ENCODE measurements at regions not wholly inside any gene's neighbourhood (a gene's known extent, or its start where the extent isn't known, plus 50 kb on each side); places are given as distances from the start of the nearest gene placed in this dataset.

DNA sequence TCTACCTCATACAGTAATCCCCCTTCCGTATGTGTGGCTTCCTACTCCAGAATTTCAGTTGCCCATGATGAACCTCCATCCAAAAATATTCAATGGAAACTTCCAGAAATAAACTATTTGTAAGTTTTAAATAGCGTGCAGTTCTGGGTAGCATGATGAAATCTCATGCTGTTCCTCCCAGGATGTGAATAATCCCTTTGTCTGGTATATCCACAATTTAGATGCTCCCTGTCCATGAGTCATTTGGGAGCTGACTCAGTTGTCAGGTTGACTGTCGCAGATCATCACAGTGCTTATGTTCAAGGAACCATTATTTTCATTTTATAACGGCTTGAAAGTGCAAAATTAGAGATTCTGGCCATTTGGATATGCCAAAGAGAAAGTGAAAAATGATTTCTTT is 290.1 kb upstream of the CDH9 start:
- DNase-seq = no peak
- no peaks in the 10 kb centered on the region for H3K27me3 Mint-ChIP-seq
- peaks cover 6% of the 10 kb centered on the region for H3K9me3 Mint-ChIP-seq
- H3K4me3 Mint-ChIP-seq = no peak overlapping the region
- no peak overlapping the region for H3K27ac Mint-ChIP-seq
- no peaks in the 10 kb centered on the region for H3K4me1 Mint-ChIP-seq
- H3K36me3 Mint-ChIP-seq = no peaks in the 10 kb centered on the region

DNA sequence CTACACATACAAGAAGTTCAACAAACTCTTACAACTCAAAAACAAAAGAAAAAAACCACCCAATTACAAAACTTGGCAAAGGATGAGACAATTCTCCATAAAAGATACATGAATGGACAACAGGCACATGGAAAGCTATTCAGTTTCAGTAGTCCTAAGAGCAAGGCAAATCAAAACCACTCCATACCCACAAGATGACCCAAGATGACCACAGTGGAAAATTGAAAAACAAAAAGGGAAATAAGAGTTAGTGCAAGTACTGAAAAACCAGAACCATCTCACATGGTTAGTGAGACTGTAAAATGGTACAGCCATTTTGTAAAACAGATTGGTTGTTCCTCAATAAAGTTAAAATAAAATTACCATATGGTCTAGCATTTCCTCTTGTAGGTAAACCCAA is 287.1 kb upstream of the CDH9 start:
- Mint-ChIP-seq H3K27me3 (no peaks in the 10 kb centered on the region), H3K9me3 (peaks cover 6% of the 10 kb centered on the region), H3K36me3 (no peaks in the 10 kb centered on the region), H3K27ac (peak overlapping the region; percentile 43), H3K4me1 (no peaks in the 10 kb centered on the region), H3K4me3 (no peak overlapping the region)
- DNase-seq = no peak

DNA sequence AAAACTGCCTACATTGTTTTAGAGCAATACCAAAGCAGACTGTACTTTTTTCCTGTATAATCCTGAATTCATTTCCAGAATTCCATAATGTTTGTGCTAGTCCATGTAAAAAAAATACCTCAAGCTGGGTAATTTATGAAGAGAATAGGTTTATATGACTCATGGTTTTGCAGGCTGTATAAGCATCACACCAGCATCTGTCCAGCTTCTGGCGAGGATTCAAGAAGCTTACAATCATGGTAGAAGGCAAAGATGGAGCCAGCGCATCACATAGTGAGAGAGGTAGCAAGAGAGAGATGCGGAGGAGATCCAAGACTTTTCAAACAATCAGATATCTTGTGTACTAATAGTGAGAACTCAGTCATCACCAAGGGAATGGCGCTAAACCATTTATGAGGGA is 280.3 kb upstream of the CDH9 start:
- Mint-ChIP-seq H3K9me3 (peaks cover 3% of the 10 kb centered on the region), H3K36me3 (no peaks in the 10 kb centered on the region), H3K4me3 (no peak overlapping the region), H3K4me1 (no peaks in the 10 kb centered on the region), H3K27me3 (no peaks in the 10 kb centered on the region), H3K27ac (no peak overlapping the region)
- no peak for DNase-seq

DNA sequence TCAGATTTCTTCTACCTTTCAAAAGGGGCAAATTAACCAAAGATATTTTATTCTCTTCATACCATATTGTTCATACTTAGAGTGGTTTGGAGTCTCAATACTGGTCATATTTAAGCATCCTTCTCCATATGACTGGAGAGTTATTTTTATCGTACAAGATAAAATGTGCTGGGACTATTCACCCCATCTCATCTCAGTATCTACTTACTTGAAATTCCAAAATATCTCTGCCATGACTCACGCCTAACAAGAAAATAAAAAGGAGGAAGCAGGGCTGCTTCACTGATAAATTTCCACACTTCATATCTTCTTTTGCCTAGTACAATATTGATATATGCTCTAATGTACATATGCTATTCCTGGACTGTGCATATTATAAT is 277.9 kb upstream of the CDH9 start:
- no peaks in the 10 kb centered on the region for H3K4me1 Mint-ChIP-seq
- H3K4me3 Mint-ChIP-seq = no peak overlapping the region
- peaks cover 7% of the 10 kb centered on the region for H3K9me3 Mint-ChIP-seq
- no peak for DNase-seq
- no peak overlapping the region for H3K27ac Mint-ChIP-seq
- no peaks in the 10 kb centered on the region for H3K36me3 Mint-ChIP-seq
- H3K27me3 Mint-ChIP-seq = no peaks in the 10 kb centered on the region

DNA sequence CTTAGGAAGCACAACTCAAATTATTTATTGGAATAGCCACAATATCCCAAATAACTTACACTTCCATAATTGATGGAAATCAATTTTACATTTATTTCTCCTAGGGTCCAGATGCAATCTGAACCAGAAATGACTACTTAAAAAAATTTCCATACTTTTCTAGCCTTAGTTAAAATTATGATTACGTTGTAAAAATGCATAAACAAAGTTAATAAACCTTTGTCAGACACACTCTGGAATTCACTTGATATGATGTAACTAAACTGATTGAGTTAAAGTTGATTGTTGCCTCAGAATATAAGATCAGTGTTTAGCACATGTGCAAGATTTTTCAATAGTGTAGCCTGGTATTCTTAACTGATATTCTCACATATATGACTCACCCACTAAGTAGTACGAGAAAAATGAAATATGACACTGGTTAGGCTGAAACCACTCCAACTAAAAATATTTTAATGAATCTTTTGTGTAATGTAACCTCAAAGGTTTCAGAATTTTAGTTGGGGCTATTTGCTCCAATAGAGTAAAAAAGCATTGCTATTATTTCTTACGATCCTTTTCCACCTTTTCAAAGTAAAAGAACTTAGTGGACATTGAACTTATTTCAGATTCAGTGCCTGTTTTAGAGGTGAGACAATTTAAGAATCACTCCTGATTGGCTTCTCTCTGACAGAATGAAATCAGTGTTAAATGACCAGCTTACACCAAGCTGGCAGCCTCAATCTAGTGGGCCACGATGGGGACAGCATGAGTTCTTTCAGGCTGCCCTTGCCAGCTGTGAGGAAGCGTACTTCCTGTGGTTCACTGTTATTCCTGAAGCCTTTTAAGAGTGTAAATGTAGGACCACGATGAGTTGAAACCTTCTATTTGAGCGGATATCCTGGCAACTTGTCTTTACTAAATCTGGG is 277.2 kb upstream of the CDH9 start:
- Mint-ChIP-seq H3K4me3 (no peak overlapping the region), H3K4me1 (no peaks in the 10 kb centered on the region), H3K27ac (no peak overlapping the region), H3K9me3 (peaks cover 7% of the 10 kb centered on the region), H3K36me3 (no peaks in the 10 kb centered on the region), H3K27me3 (no peaks in the 10 kb centered on the region)
- no peak for DNase-seq

DNA sequence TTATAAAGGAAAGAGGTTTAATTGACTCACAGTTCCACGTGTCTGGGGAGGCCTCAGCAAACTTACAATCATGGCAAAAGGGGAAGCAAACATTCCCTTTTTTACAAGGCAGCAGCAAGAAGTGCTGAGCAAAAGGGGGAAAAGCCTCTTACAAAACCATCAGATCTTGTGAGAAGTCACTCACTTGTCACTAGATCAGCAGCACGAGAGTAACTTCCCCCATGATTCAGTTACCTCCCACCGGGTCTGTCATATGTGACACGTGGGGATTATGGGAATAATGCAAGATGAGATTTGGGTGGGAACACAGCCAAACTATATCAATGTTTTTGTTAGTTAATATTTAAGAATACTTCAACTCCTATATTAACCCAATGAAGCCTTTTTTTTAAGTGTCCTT is 275.2 kb upstream of the CDH9 start:
- DNase-seq = no peak
- H3K9me3 Mint-ChIP-seq = peaks cover 4% of the 10 kb centered on the region
- no peak overlapping the region for H3K4me3 Mint-ChIP-seq
- H3K4me1 Mint-ChIP-seq = no peaks in the 10 kb centered on the region
- no peaks in the 10 kb centered on the region for H3K36me3 Mint-ChIP-seq
- no peak overlapping the region for H3K27ac Mint-ChIP-seq
- H3K27me3 Mint-ChIP-seq = no peaks in the 10 kb centered on the region

DNA sequence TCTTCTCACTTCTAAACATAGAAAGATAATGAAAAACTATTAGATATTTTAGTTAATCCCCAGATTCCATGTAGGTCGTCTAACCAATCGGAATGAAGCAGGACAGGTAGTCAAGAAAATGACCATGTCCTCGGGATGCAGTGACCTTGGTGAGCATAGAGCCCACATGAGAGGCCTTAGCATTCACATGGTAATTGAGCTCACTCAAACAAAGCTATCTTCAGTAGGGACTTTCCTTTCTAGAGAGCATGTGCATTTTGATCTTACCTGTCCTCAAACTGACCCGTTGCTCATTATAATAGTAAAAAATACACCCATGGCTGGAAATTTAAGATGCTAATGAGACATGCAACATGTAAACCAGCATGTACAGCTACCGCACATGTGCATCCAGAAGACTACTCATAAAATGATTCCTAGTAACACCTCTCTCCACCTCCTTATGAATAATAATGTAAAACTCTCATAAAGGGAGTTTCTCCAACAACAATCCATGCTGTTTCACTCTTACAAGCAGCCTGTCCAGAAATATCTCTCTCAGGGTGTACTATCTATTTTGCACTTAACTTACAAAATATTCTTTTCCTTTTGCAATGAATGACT is 274.0 kb upstream of the CDH9 start:
- H3K36me3 Mint-ChIP-seq = no peaks in the 10 kb centered on the region
- peaks cover 4% of the 10 kb centered on the region for H3K9me3 Mint-ChIP-seq
- no peak overlapping the region for H3K4me3 Mint-ChIP-seq
- no peak overlapping the region for H3K27ac Mint-ChIP-seq
- H3K4me1 Mint-ChIP-seq = no peaks in the 10 kb centered on the region
- no peaks in the 10 kb centered on the region for H3K27me3 Mint-ChIP-seq
- DNase-seq = no peak

DNA sequence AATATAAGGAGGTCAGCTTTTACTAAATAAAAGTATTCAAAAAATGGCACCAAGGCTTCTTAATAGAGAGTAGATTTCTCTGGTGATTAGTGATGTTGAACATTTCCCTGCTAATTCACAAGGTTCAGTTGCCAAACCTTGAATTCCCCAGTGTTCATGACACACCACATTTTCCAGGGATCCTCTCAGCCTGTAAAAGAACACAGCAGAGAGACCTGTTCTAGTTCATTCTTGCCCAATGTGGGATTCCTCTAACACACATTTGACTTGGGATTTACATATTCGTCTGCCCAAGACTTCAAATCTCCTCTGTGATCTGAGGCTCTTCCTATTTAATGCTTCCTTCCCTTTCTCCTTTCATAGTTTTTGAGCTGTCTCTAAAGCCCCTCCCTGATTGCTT is 273.2 kb upstream of the CDH9 start:
- no peaks in the 10 kb centered on the region for H3K4me1 Mint-ChIP-seq

DNA sequence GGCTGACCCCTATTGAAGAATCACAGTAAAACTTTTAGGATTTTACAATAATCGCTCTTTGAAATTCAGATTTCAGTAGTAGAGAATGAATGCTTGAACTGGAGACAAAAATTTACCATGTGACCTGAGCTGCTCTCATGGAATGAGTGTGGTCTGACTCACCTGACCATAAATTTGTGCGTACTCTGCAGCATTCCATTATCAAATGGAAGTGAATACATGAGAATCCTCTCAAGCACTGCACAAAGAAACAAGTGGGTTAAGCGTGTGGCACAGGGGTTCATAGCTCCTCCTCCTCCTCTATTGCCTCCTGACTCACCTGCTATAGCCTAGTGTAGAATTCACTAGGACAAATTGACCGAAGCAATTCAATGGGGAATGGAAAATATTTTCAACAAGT is 269.8 kb upstream of the CDH9 start:
- Mint-ChIP-seq H3K27ac (no peak overlapping the region), H3K36me3 (no peaks in the 10 kb centered on the region), H3K27me3 (no peaks in the 10 kb centered on the region), H3K4me1 (no peaks in the 10 kb centered on the region), H3K4me3 (no peak overlapping the region), H3K9me3 (peaks cover 4% of the 10 kb centered on the region)
- DNase-seq = no peak

More for the DNA sequence above, 273.2 kb upstream of the CDH9 start:
- Mint-ChIP-seq H3K27ac (no peak overlapping the region), H3K9me3 (peaks cover 4% of the 10 kb centered on the region), H3K27me3 (no peaks in the 10 kb centered on the region), H3K36me3 (no peaks in the 10 kb centered on the region), H3K4me3 (no peak overlapping the region)
- DNase-seq = no peak

DNA sequence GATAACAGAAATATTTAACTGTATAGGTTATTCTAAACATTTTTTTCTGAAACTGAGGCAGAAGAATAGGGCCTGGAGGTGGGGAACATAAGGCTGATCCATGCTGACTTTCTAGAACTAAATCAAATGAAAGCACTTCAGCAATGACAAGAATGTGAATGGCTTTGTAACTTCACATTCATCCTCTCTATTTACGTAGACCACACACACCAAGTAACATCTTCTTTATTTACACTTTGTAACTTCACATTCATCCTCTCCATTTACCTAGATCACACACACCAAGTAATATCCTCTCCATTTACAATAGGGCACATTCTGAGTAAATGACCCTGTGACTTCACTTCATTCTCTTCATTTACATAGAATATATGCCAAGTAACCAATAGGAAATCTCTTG is 251.8 kb upstream of the CDH9 start:
- no peaks in the 10 kb centered on the region for H3K4me1 Mint-ChIP-seq
- no peaks in the 10 kb centered on the region for H3K36me3 Mint-ChIP-seq
- H3K27ac Mint-ChIP-seq = no peak overlapping the region
- H3K9me3 Mint-ChIP-seq = peaks cover 8% of the 10 kb centered on the region
- H3K27me3 Mint-ChIP-seq = no peaks in the 10 kb centered on the region
- no peak for DNase-seq
- H3K4me3 Mint-ChIP-seq = no peak overlapping the region

DNA sequence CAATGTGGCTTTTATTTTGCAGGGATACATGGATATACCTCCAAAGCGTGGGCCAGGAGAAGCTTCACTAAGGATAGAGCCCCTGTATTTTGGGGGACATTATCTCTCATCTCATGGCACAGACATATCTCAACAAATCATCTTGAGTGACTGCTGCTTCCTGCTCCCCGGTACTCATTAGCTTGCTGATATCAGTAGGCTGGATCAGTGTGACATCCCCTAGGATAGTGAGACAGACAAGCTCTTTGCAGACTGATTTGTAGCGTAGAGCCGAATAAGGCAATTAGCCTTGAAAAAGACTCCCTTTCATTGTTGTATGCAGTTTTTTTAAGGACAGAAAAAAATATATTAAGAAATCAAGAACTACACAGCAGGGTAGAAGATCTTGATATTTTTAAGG is 237.7 kb upstream of the CDH9 start:
- H3K27ac Mint-ChIP-seq = no peak overlapping the region
- no peaks in the 10 kb centered on the region for H3K36me3 Mint-ChIP-seq
- no peak overlapping the region for H3K4me3 Mint-ChIP-seq
- peaks cover 9% of the 10 kb centered on the region for H3K9me3 Mint-ChIP-seq
- H3K27me3 Mint-ChIP-seq = no peaks in the 10 kb centered on the region
- H3K4me1 Mint-ChIP-seq = no peaks in the 10 kb centered on the region
- no peak for DNase-seq

DNA sequence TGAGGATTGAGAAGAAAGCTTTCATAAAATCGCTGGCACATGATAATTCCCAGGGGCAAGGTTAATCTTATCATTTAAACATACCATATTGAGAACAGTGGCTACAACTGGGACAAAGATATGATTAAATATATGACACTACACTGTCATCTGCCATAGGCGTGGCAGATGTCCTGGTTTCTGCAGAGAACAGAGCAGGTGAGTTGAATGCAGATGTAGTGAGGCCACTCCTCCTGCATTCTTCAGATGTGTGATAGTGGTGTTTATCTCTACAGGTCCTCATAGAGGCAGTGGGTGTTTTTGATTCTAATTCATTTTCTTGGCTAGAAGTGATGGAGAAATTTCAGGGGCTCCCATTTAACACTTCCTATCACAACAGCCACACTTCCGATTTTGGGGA is 237.0 kb upstream of the CDH9 start:
- no peaks in the 10 kb centered on the region for H3K36me3 Mint-ChIP-seq
- DNase-seq = no peak
- H3K27me3 Mint-ChIP-seq = no peaks in the 10 kb centered on the region
- peaks cover 9% of the 10 kb centered on the region for H3K9me3 Mint-ChIP-seq
- no peaks in the 10 kb centered on the region for H3K4me1 Mint-ChIP-seq
- H3K27ac Mint-ChIP-seq = no peak overlapping the region
- no peak overlapping the region for H3K4me3 Mint-ChIP-seq

DNA sequence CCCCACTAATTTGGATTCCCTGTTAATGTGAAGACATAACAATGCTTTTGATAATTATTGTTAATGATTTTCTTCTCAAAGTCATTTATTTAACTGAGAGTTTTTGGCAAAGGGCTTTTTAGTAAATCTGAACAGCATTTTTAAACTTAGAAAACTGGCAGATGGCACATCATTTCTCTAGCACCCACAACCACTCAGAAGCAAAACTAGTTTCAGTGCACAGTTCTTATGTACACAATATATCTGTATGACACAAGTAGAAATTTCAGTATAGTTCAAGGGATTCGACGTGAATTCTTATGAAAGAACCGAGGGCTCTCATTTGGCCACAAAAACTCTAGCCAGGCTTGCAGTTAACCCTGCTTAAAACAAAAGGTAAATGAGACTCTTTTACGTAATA is 231.4 kb upstream of the CDH9 start:
- Mint-ChIP-seq H3K4me3 (no peak overlapping the region), H3K9me3 (peaks cover 11% of the 10 kb centered on the region), H3K27ac (no peak overlapping the region), H3K27me3 (no peaks in the 10 kb centered on the region), H3K36me3 (no peaks in the 10 kb centered on the region), H3K4me1 (no peaks in the 10 kb centered on the region)
- DNase-seq = no peak

DNA sequence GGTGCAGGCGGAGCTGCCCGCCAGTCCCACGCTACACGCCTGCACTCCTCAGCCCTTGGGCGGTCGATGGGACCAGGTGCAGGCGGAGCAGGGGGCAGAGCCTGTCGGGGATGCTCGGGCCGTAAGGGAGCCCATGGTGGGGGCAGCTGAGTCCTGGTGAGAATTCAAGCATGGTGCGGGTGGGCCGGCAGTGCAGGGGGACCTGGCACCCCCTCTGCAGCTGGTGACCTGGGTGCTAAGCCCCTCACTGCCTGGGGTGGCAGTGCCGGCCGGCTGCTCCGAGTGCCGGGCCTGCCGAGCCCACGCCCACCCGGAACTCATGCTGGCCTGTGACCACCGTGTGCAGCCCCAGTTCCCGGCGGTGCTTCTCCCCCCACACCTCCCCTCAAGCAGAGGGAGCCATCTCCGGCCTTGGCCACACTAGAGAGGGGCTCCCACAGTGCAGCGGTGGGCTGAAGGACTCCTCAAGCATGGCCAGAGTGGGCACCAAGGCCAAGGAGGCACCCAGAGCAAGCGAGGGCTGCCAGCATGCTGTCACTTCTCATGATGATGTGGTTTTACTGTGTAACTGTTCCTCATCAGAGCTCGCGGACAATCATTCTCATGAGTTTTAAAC is 228.9 kb upstream of the CDH9 start:
- H3K36me3 Mint-ChIP-seq = no peaks in the 10 kb centered on the region
- H3K4me3 Mint-ChIP-seq = no peak overlapping the region
- no peaks in the 10 kb centered on the region for H3K27me3 Mint-ChIP-seq
- H3K4me1 Mint-ChIP-seq = no peaks in the 10 kb centered on the region
- peaks cover 10% of the 10 kb centered on the region for H3K9me3 Mint-ChIP-seq
- H3K27ac Mint-ChIP-seq = no peak overlapping the region
- no peak for DNase-seq

DNA sequence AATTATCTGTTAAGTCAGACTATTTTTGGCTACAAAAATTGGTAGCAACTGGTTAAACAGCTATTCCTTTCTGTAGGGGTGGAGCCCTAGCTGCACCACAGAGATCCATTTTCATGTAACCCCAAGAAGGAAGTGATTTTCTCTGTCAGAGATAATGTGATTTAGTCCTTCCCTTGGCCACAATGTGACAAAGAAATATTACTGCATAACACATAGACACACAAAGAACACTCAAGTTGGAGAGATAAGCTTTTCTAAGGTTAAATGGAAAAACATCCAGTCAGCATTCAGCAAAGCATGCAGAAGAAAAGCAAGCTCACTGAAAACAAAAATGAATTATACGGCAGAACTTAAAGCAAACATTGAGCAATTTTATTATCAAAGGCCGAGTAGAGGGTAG is 227.8 kb upstream of the CDH9 start:
- Mint-ChIP-seq H3K9me3 (peaks cover 10% of the 10 kb centered on the region), H3K4me3 (no peak overlapping the region), H3K4me1 (no peaks in the 10 kb centered on the region), H3K27me3 (no peaks in the 10 kb centered on the region), H3K27ac (no peak overlapping the region), H3K36me3 (no peaks in the 10 kb centered on the region)
- DNase-seq = no peak

DNA sequence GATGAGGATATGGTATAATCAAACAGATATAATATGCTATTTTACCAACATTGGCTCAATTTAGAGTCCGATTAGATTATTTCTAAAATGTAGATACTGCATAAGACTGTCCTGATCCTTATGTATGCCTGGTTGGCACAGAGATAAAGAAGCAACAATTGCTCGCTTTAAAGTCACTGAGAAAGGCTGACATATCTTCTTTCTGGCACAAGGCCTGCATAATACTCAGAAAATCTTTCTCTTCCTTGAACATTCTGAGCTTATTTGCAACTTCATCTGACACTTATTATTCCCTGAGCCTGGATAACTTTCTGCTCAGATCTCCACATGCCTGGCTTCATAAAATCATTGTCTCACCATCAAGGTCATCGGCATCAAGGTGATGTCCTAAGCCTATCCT is 219.3 kb upstream of the CDH9 start:
- no peak for DNase-seq
- H3K27ac Mint-ChIP-seq = no peak overlapping the region

More for the DNA sequence above, 219.3 kb upstream of the CDH9 start:
- H3K9me3 Mint-ChIP-seq = peaks cover 13% of the 10 kb centered on the region
- H3K4me1 Mint-ChIP-seq = no peaks in the 10 kb centered on the region
- H3K36me3 Mint-ChIP-seq = no peaks in the 10 kb centered on the region
- no peak overlapping the region for H3K4me3 Mint-ChIP-seq
- no peaks in the 10 kb centered on the region for H3K27me3 Mint-ChIP-seq
